Body of pancreas (tissue), 4 donors: ENCODE measurements at regions not wholly inside any gene's neighbourhood (a gene's known extent, or its start where the extent isn't known, plus 50 kb on each side); places are given as distances from the start of the nearest gene placed in this dataset.

Experiments used
- ATAC-seq: fragments of 150-250 bp; one replicate; pipeline ENCODE4 v1.9.1; 2016
- DNase-seq, 4 donors: peaks; one replicate each; pipeline ENCODE4 v3.0.0-alpha.2; 2019
- H3K27ac ChIP-seq, 4 donors: fragments of 200-600 bp; sonication (generic); 1 replicate in 3 of 4; 2 replicates in 1 of 4; pipeline versions ENCODE4 v1.5.1 to v1.6.1; 2016 to 2019; ENCODE audit warnings: mild to moderate bottlenecking in 1 of 4, mixed read lengths in 1 of 4, moderate library complexity in 1 of 4
- H3K27me3 ChIP-seq, 2 donors: fragments of 200-600 bp; sonication (generic); one replicate each; pipeline ENCODE4 v1.6.0; 2016; ENCODE audit warnings: mild to moderate bottlenecking in 1 of 2
- H3K36me3 ChIP-seq, 2 donors: fragments of 200-600 bp; sonication (generic); replicated peaks in 1 of 2; 2 replicates each; pipeline ENCODE4 v1.5.1; 2016; ENCODE audit warnings: low read depth in 2 of 2; ENCODE audit not compliant: insufficient read depth in 1 of 2
- H3K4me1 ChIP-seq: fragments of 200-600 bp; sonication (generic); one replicate; pipeline ENCODE4 v1.6.0; 2016
- H3K4me3 ChIP-seq, 2 donors: fragments of 200-600 bp; sonication (generic); 1 replicate in 1 of 2; 2 replicates in 1 of 2; pipeline ENCODE4 v1.5.1; 2016 to 2019
- H3K9me3 ChIP-seq, 3 donors: fragments of 200-600 bp; sonication (generic); 1 replicate in 2 of 3; 2 replicates in 1 of 3; pipeline ENCODE4 v1.5.1; 2016
- POLR2A ChIP-seq, 3 donors: fragments of 450-650 bp; IDR thresholded peaks; one replicate each; pipeline ENCODE4 v1.6.1; 2016; ENCODE audit warnings: antibody characterized with exemption in 3 of 3, mild to moderate bottlenecking in 2 of 3
- WGBS, 2 donors: methylation state at CpG; one replicate each; pipeline ENCODE4 v1.1.5; 2017; 5-methylcytosine and 5-hydroxymethylcytosine counted together
- intact Hi-C: fragments of 100-400 bp; cut with DNase I; formaldehyde crosslinking; loops from one replicate; pipeline ENCODE4 v1.15.1; 2023
- TF ChIP-seq, protein P1 (sequence below), 7 experiments: fragments of 450-650 bp in 4 of 7; fragments of 200-600 bp in 3 of 7; sonication (generic) in 3 of 7; IDR thresholded peaks; one replicate each; pipeline ENCODE4 v1.5.1; 2016 to 2019; ENCODE audit warnings: antibody characterized with exemption in 7 of 7

DNA sequence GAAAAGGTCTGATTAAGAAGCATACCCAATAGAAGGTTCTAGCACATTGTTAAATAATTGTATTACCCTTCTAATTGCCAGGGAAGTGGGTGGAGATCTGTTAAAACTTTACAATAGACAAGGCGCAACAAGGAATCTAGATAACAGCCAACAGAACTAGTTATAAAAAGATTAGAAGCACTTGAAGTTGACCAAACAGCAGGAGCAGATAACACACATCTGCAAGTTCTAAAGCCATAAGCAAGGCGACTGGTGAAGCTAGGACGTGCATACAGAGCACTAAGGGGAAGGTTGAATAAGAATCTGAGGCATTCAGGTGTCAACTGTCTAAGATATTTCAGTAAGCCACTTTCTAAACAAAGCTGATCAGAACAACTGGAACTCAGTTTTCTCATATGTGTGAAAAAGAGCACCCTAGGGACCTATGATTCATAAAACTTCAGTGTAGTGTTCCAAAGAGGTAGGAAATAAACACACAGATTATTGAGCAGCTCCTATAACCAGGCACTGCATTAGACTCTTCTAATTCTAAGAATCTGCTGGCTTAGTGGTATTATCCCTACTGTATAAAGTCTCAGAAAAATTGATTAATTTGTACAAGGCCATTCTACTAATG lies 111.2 kb downstream of the SAMD9 start:
- Histone ChIP-seq H3K4me1 (no peaks in the 10 kb centered on the region), H3K9me3 (no peaks in the 10 kb centered on the region), H3K27me3 (no peaks in the 10 kb centered on the region), H3K36me3 (no peaks in the 10 kb centered on the region), H3K27ac (no peak overlapping the region), H3K4me3 (no peak overlapping the region)
- 48 to 67% methylated on average over 3 of the region's 3 CpGs for WGBS, 2 donors
- ATAC-seq (no peak), DNase-seq (no peak)
- intact Hi-C loops, result no loop called here
- TF ChIP-seq, protein P1, sequence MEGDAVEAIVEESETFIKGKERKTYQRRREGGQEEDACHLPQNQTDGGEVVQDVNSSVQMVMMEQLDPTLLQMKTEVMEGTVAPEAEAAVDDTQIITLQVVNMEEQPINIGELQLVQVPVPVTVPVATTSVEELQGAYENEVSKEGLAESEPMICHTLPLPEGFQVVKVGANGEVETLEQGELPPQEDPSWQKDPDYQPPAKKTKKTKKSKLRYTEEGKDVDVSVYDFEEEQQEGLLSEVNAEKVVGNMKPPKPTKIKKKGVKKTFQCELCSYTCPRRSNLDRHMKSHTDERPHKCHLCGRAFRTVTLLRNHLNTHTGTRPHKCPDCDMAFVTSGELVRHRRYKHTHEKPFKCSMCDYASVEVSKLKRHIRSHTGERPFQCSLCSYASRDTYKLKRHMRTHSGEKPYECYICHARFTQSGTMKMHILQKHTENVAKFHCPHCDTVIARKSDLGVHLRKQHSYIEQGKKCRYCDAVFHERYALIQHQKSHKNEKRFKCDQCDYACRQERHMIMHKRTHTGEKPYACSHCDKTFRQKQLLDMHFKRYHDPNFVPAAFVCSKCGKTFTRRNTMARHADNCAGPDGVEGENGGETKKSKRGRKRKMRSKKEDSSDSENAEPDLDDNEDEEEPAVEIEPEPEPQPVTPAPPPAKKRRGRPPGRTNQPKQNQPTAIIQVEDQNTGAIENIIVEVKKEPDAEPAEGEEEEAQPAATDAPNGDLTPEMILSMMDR (IDR thresholded peaks at IDR 0.05), result no peak
- no peak for TF ChIP-seq POLR2A (IDR thresholded peaks at IDR 0.05)

DNA sequence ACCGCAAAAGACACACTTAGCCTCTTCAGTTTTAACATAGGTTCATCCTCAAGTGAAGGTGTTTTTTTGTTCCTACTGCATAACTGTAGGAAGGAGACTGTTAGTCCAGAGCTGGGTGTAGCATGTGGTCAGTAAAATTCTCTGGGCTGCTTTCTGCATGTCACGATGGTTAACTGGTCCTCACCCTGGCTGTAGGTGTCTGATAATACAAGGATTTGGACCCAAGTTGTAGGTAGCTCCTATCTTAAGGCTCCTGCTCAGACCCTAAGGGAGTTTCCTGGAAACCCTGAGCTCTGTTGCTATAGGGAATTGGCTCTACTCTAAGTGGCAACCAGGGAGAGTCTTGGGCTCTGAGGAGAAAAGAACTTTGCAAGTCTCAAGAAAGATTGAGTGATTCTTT lies 112.9 kb downstream of the SAMD9 start:
- WGBS, 2 donors, result 78 to 83% methylated on average over 2 of the region's 2 CpGs
- DNase-seq, result no peak
- no peak overlapping the region for H3K27ac ChIP-seq
- no peaks in the 10 kb centered on the region for H3K27me3 ChIP-seq
- no peaks in the 10 kb centered on the region for H3K36me3 ChIP-seq
- no peak overlapping the region for H3K4me3 ChIP-seq
- intact Hi-C loops, result no loop called here
- no peaks in the 10 kb centered on the region for H3K4me1 ChIP-seq
- no peaks in the 10 kb centered on the region for H3K9me3 ChIP-seq
- no peak for ATAC-seq
- TF ChIP-seq POLR2A (IDR thresholded peaks at IDR 0.05), result no peak
- TF ChIP-seq, protein P1 (IDR thresholded peaks at IDR 0.05), result no peak

DNA sequence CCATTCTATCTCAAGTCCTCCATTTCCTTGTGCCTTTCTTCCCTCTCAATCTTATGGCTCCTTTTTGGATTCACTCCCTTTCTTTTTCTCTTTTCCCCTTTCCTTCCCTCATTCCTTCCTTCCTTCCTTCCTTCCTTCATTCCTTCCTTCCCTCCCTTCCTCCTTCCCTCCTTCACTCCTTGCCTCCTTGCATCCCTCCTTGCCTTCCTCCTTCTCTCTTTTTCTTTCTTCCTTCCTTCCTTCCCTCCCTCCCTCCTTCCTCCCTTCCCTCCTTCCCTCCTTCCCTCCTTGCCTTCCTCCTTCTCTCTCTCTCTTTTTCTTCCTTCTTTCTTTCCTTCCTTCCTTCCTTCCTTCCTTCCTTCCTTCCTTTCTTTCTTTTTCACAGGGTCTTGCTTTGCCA lies 120.1 kb downstream of the SAMD9 start:
- H3K27ac ChIP-seq, result no peak overlapping the region
- no peaks in the 10 kb centered on the region for H3K4me1 ChIP-seq
- H3K36me3 ChIP-seq, result no peaks in the 10 kb centered on the region
- DNase-seq (no peak), ATAC-seq (no peak)
- intact Hi-C loops, result no loop called here
- no peaks in the 10 kb centered on the region for H3K27me3 ChIP-seq
- H3K9me3 ChIP-seq, result no peaks in the 10 kb centered on the region
- TF ChIP-seq, protein P1 (IDR thresholded peaks at IDR 0.05), result no peak
- H3K4me3 ChIP-seq, result no peak overlapping the region

DNA sequence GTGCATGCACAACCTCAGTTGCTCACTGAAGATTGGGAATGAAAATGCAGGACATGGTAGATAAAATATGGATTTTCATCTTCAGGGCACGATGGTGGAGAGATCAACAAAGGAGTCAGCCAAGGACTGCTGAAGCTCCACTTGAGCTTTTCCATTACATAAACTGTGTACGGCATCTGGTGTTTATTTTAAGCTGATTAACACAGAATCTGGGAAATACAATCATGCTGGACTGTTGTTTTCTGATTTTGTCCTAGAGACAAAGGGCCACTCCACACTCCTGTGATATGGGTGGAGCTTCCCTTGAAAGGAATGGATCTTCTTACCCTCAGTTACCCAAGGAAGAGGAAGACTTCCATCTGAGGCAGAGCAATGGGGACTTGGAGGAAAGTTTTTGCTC lies 120.6 kb downstream of the SAMD9 start:
- no peak overlapping the region for H3K4me3 ChIP-seq
- 34 to 40% methylated on average over 2 of the region's 2 CpGs for WGBS, 2 donors
- intact Hi-C loops, result no loop called here
- no peaks in the 10 kb centered on the region for H3K27me3 ChIP-seq
- H3K9me3 ChIP-seq, result no peaks in the 10 kb centered on the region
- ATAC-seq (no peak), DNase-seq (no peak)
- H3K27ac ChIP-seq, result no peak overlapping the region
- no peaks in the 10 kb centered on the region for H3K4me1 ChIP-seq
- TF ChIP-seq, protein P1 (IDR thresholded peaks at IDR 0.05), result no peak
- no peak for TF ChIP-seq POLR2A (IDR thresholded peaks at IDR 0.05)
- no peaks in the 10 kb centered on the region for H3K36me3 ChIP-seq

DNA sequence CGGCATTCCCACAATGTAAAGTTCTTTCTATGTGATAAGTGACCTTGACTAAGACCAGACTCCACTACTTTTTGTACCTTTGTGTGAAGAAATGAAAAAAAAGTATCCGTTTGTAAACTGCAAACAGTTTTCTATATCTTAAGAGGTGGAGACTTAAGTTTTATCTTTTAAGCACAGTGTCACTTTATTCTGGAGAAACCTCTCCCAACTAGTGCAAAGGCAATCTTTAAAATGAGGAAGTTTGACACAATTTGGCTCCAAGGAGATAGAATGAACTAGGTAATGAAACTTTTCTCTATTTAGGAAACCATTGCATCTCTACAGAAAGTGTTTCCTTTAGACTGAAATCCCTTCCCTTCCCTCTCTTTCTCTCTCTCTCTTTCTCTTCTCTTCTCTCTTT lies 122.9 kb downstream of the SAMD9 start:
- intact Hi-C loops, result no loop called here
- no peaks in the 10 kb centered on the region for H3K4me1 ChIP-seq
- WGBS, 2 donors, result 42 to 58% methylated on average over 2 of the region's 2 CpGs
- TF ChIP-seq POLR2A (IDR thresholded peaks at IDR 0.05), result no peak
- no peaks in the 10 kb centered on the region for H3K9me3 ChIP-seq
- ATAC-seq, result no peak
- DNase-seq, result no peak
- no peaks in the 10 kb centered on the region for H3K27me3 ChIP-seq
- no peaks in the 10 kb centered on the region for H3K36me3 ChIP-seq
- no peak overlapping the region for H3K27ac ChIP-seq
- no peak overlapping the region for H3K4me3 ChIP-seq
